Parathyroid adenoma (tissue), 2 donors: ENCODE measurements at regions not wholly inside any gene's neighbourhood (a gene's known extent, or its start where the extent isn't known, plus 50 kb on each side); places are given as distances from the start of the nearest gene placed in this dataset.

Experiments
- H2AFZ ChIP-seq: fragments of 300-600 bp; sonication (generic); one replicate; pipeline ENCODE4 v1.7.0; 2017; ENCODE audit warnings: antibody characterized with exemption, mild to moderate bottlenecking
- H3K27ac ChIP-seq: fragments of 300-600 bp; sonication (generic); one replicate; pipeline ENCODE4 v1.7.0; 2017
- H3K27me3 ChIP-seq: fragments of 300-600 bp; sonication (generic); one replicate; pipeline ENCODE4 v1.7.0; 2017; ENCODE audit warnings: low read length; ENCODE audit not compliant: control insufficient read depth, insufficient read depth
- H3K36me3 ChIP-seq: fragments of 300-600 bp; sonication (generic); one replicate; pipeline ENCODE4 v1.7.0; 2017; ENCODE audit warnings: low read length; ENCODE audit not compliant: control insufficient read depth, insufficient read depth
- H3K4me1 ChIP-seq: fragments of 300-600 bp; sonication (generic); one replicate; pipeline ENCODE4 v1.7.0; 2017; ENCODE audit warnings: control low read depth
- H3K4me2 ChIP-seq: fragments of 300-600 bp; sonication (generic); one replicate; pipeline ENCODE4 v1.7.0; 2017; ENCODE audit warnings: low read length
- H3K4me3 ChIP-seq: fragments of 300-600 bp; sonication (generic); one replicate; pipeline ENCODE4 v1.7.0; 2017; ENCODE audit warnings: low read depth, low read length
- H3K79me2 ChIP-seq: fragments of 300-600 bp; sonication (generic); one replicate; pipeline ENCODE4 v1.7.0; 2017; ENCODE audit warnings: control low read depth
- H3K9ac ChIP-seq: fragments of 300-600 bp; sonication (generic); one replicate; pipeline ENCODE4 v1.7.0; 2017; ENCODE audit warnings: mild to moderate bottlenecking
- H3K9me3 ChIP-seq: fragments of 300-600 bp; sonication (generic); one replicate; pipeline ENCODE4 v1.7.0; 2017; ENCODE audit warnings: low read length; ENCODE audit not compliant: control insufficient read depth
- CTCF ChIP-seq: fragments of 300-600 bp; sonication (generic); IDR thresholded peaks from one replicate; pipeline ENCODE4 v1.7.0; 2017; ENCODE audit warnings: antibody characterized with exemption, mild to moderate bottlenecking
- donor health status: primary hyperparathyroidism.

GRCh38 chr21:24210130-24210529 is 1397.2 kb downstream of the MRPL39 start:
- Histone ChIP-seq H3K4me2 (no peak overlapping the region), H3K27me3 (no peaks in the 10 kb centered on the region), H3K9ac (no peak overlapping the region), H2AFZ (no peak overlapping the region), H3K27ac (no peak overlapping the region), H3K4me3 (no peak overlapping the region), H3K79me2 (no peaks in the 10 kb centered on the region), H3K36me3 (no peaks in the 10 kb centered on the region), H3K4me1 (no peaks in the 10 kb centered on the region), H3K9me3 (no peaks in the 10 kb centered on the region)
- no peak for TF ChIP-seq CTCF

DNA sequence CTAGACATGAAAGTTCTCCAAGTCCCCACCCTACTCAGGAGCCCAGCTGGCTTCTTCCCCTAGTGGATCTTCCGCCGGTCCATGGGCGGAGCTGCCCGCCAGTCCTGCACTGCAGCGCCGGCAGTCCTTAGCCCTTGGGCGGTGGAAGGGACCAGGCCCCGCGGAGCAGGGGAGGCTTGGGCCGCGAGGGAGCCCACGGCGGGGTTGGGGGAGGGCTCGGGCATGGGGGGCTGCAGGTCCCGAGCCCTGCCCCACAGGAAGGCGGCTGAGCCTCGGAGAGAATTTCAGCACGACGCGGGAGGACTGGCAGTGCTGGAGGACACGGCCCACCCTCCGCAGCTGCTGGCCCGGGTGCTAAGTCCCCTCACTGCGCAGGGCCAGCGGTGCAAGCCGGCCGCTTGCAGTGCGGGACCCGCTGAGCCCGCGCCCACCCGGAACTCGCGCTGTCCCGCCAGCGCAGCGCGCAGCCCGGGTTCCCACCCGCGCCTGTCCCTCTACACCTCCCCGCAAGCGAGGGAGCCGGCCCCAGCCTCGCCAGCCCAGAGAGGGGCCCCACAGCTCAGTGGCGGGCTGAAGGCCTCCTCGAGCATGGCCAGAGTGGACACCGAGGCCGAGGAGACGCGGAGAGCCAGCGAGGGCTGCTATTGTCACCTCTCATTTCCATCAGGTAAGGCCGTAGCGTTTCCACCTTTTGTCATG is 1398.6 kb downstream of the MRPL39 start:
- no peak overlapping the region for H3K27ac ChIP-seq
- H3K4me2 ChIP-seq, result no peak overlapping the region
- no peaks in the 10 kb centered on the region for H3K36me3 ChIP-seq
- H2AFZ ChIP-seq, result no peak overlapping the region
- H3K9ac ChIP-seq, result no peak overlapping the region
- no peaks in the 10 kb centered on the region for H3K9me3 ChIP-seq
- no peak for TF ChIP-seq CTCF
- no peak overlapping the region for H3K4me3 ChIP-seq
- no peaks in the 10 kb centered on the region for H3K79me2 ChIP-seq
- no peaks in the 10 kb centered on the region for H3K27me3 ChIP-seq
- H3K4me1 ChIP-seq, result no peaks in the 10 kb centered on the region

- no peak overlapping the region for H2AFZ ChIP-seq
- H3K36me3 ChIP-seq, result no peaks in the 10 kb centered on the region
- no peaks in the 10 kb centered on the region for H3K79me2 ChIP-seq
- TF ChIP-seq CTCF, result no peak
- no peak overlapping the region for H3K4me2 ChIP-seq
- no peak overlapping the region for H3K4me3 ChIP-seq
- no peaks in the 10 kb centered on the region for H3K4me1 ChIP-seq
- no peaks in the 10 kb centered on the region for H3K27me3 ChIP-seq
- no peaks in the 10 kb centered on the region for H3K9me3 ChIP-seq
- H3K27ac ChIP-seq, result no peak overlapping the region
- no peak overlapping the region for H3K9ac ChIP-seq
Measured at GRCh38 chr21:24205319-24205718, 1402.0 kb downstream of the MRPL39 start.

DNA sequence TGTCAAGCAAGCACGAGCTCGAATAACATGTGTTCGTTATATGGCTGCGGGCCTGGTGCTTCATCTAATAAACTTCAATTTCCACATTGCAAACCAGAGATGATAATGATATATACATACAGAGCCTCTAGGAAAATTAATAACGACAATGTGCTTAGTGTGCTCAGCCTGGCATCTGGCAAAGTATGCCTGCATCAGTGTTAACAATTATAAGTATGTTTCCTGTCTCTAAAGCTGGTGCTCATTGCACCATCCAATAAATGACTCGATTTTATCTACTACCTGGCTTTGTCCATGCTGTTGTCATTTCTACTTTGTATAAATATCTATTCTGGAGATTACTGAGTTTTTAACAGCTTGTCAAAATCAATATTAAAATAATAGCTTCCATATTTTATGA is 1402.6 kb downstream of the MRPL39 start:
- H2AFZ ChIP-seq, result no peak overlapping the region
- H3K4me3 ChIP-seq, result no peak overlapping the region
- no peaks in the 10 kb centered on the region for H3K36me3 ChIP-seq
- no peak for TF ChIP-seq CTCF
- H3K27ac ChIP-seq, result no peak overlapping the region
- no peaks in the 10 kb centered on the region for H3K4me1 ChIP-seq
- H3K4me2 ChIP-seq, result no peak overlapping the region
- H3K9me3 ChIP-seq, result no peaks in the 10 kb centered on the region
- no peaks in the 10 kb centered on the region for H3K79me2 ChIP-seq
- H3K9ac ChIP-seq, result no peak overlapping the region
- H3K27me3 ChIP-seq, result no peaks in the 10 kb centered on the region

DNA sequence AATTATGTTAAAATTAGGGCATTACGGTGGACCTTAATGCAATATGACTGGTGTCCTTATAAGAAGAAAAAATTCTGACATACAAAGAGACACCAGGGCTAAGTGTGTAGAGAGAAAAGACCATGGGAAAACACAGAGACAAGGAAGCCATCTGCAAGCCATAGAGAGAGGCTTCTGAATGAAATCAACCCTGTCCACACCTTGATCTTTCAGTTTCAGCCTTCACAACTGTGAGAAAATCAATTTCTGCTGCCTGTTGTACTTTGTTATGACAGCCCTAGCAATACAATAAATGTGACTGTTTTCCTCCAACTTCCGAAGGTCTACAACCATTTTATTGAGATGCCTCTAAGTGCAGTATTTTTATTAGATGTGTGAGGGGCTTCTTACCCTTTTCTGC is 1407.2 kb downstream of the MRPL39 start:
- no peak overlapping the region for H3K9ac ChIP-seq
- no peaks in the 10 kb centered on the region for H3K4me1 ChIP-seq
- no peak for TF ChIP-seq CTCF
- no peak overlapping the region for H3K4me3 ChIP-seq
- H3K9me3 ChIP-seq, result no peaks in the 10 kb centered on the region
- no peak overlapping the region for H2AFZ ChIP-seq
- no peaks in the 10 kb centered on the region for H3K36me3 ChIP-seq
- no peaks in the 10 kb centered on the region for H3K27me3 ChIP-seq
- no peaks in the 10 kb centered on the region for H3K79me2 ChIP-seq
- H3K27ac ChIP-seq, result no peak overlapping the region
- H3K4me2 ChIP-seq, result no peak overlapping the region
